ENCODE measurements at regions not wholly inside any gene's neighbourhood (a gene's known extent, or its start where the extent isn't known, plus 50 kb on each side); places are given as distances from the start of the nearest gene placed in this dataset.

GRCh38 chr12:76696186-76696585, 67.7 kb upstream of the ZDHHC17 start:
- Histone ChIP-seq H3K27ac (ENCODE audit: low read length) (no peak overlapping the region), H3K9me3 (no peaks in the 10 kb centered on the region), H3K4me1 (ENCODE audit: control insufficient read depth in 1 of 2, extremely low read depth in 1 of 2, insufficient read depth in 2 of 2, low read length in 2 of 2) (no peaks in the 10 kb centered on the region), H3K4me3 (ENCODE audit: control insufficient read depth in 1 of 2, extremely low read depth in 1 of 2, low read length in 1 of 2) (no peak overlapping the region), H3K36me3 (ENCODE audit: control insufficient read depth in 2 of 2, extremely low read depth in 1 of 2, insufficient read depth in 1 of 2, low read length in 1 of 2) (no peaks in the 10 kb centered on the region), H3K27me3 (replicated peaks in 1 of 2; ENCODE audit: control insufficient read depth in 2 of 2, extremely low read depth in 1 of 2, insufficient read depth in 2 of 2, low read length in 1 of 2) (no peaks in the 10 kb centered on the region)
- Mint-ChIP-seq H3K36me3 (no peaks in the 10 kb centered on the region), H3K9me3 (no peaks in the 10 kb centered on the region), H3K4me1 (no peaks in the 10 kb centered on the region), H3K4me3 (no peak overlapping the region), H3K27ac (no peak overlapping the region), H3K27me3 (no peaks in the 10 kb centered on the region)
- 58% methylated on average over 1 of the region's 4 CpGs for WGBS (ENCODE audit: insufficient coverage)
- DNase-seq (no peak), ATAC-seq (replicated peaks in 1 of 4) (no peak)
- CTCF ChIA-PET = no interaction called here
- POLR2A ChIA-PET = no interaction called here

GRCh38 chr12:76697849-76698248, 66.1 kb upstream of the ZDHHC17 start:
- ChIA-PET POLR2A (no interaction called here), CTCF (no interaction called here)
- no peaks in the 10 kb centered on the region for H3K9me3 Mint-ChIP-seq
- Histone ChIP-seq H3K4me1 (ENCODE audit: control insufficient read depth in 1 of 2, extremely low read depth in 1 of 2, insufficient read depth in 2 of 2, low read length in 2 of 2) (no peaks in the 10 kb centered on the region), H3K4me3 (ENCODE audit: control insufficient read depth in 1 of 2, extremely low read depth in 1 of 2, low read length in 1 of 2) (no peak overlapping the region), H3K36me3 (ENCODE audit: control insufficient read depth in 2 of 2, extremely low read depth in 1 of 2, insufficient read depth in 1 of 2, low read length in 1 of 2) (no peaks in the 10 kb centered on the region), H3K9me3 (no peaks in the 10 kb centered on the region), H3K27me3 (replicated peaks in 1 of 2; ENCODE audit: control insufficient read depth in 2 of 2, extremely low read depth in 1 of 2, insufficient read depth in 2 of 2, low read length in 1 of 2) (no peaks in the 10 kb centered on the region), H3K27ac (ENCODE audit: low read length) (no peak overlapping the region)
- peaks cover 4 to 7% of the 10 kb centered on the region in 2 donors for H3K27me3 Mint-ChIP-seq
- no peak overlapping the region for H3K27ac Mint-ChIP-seq
- ATAC-seq (replicated peaks in 1 of 4) (no peak), DNase-seq (no peak)
- no peak overlapping the region for H3K4me3 Mint-ChIP-seq
- H3K4me1 Mint-ChIP-seq = no peaks in the 10 kb centered on the region
- 71% methylated on average over 1 of the region's 3 CpGs for WGBS (ENCODE audit: insufficient coverage)
- H3K36me3 Mint-ChIP-seq = no peaks in the 10 kb centered on the region

GRCh38 chr12:76698316-76698715, 65.6 kb upstream of the ZDHHC17 start:
- Mint-ChIP-seq H3K27me3 (peaks cover 4 to 7% of the 10 kb centered on the region in 2 donors), H3K9me3 (no peaks in the 10 kb centered on the region), H3K4me3 (no peak overlapping the region), H3K27ac (no peak overlapping the region), H3K4me1 (no peaks in the 10 kb centered on the region), H3K36me3 (no peaks in the 10 kb centered on the region)
- CTCF ChIA-PET = interaction anchor here in 1 of 2 donors (0.5 kb wide), 1 partner anchor 163 kb away, joined by 3 read pairs; no protein-coding TSS in a partner anchor
- H3K27me3 ChIP-seq (replicated peaks in 1 of 2; ENCODE audit: control insufficient read depth in 2 of 2, extremely low read depth in 1 of 2, insufficient read depth in 2 of 2, low read length in 1 of 2) = no peaks in the 10 kb centered on the region
- no peaks in the 10 kb centered on the region for H3K9me3 ChIP-seq
- H3K36me3 ChIP-seq (ENCODE audit: control insufficient read depth in 2 of 2, extremely low read depth in 1 of 2, insufficient read depth in 1 of 2, low read length in 1 of 2) = no peaks in the 10 kb centered on the region
- no peaks in the 10 kb centered on the region for H3K4me1 ChIP-seq (ENCODE audit: control insufficient read depth in 1 of 2, extremely low read depth in 1 of 2, insufficient read depth in 2 of 2, low read length in 2 of 2)
- WGBS (ENCODE audit: insufficient coverage) = 90% methylated on average over 1 of the region's 1 CpG
- H3K27ac ChIP-seq (ENCODE audit: low read length) = no peak overlapping the region
- no peak for DNase-seq
- H3K4me3 ChIP-seq (ENCODE audit: control insufficient read depth in 1 of 2, extremely low read depth in 1 of 2, low read length in 1 of 2) = no peak overlapping the region
- POLR2A ChIA-PET = no interaction called here
- no peak for ATAC-seq (replicated peaks in 1 of 4)

GRCh38 chr12:76698966-76699365, 64.9 kb upstream of the ZDHHC17 start:
- H3K36me3 ChIP-seq (ENCODE audit: control insufficient read depth in 2 of 2, extremely low read depth in 1 of 2, insufficient read depth in 1 of 2, low read length in 1 of 2) = no peaks in the 10 kb centered on the region
- POLR2A ChIA-PET = no interaction called here
- Mint-ChIP-seq H3K4me1 (no peaks in the 10 kb centered on the region), H3K27ac (no peak overlapping the region), H3K27me3 (peaks cover 4 to 7% of the 10 kb centered on the region in 2 donors), H3K36me3 (no peaks in the 10 kb centered on the region), H3K4me3 (no peak overlapping the region), H3K9me3 (no peaks in the 10 kb centered on the region)
- no peak overlapping the region for H3K4me3 ChIP-seq (ENCODE audit: control insufficient read depth in 1 of 2, extremely low read depth in 1 of 2, low read length in 1 of 2)
- WGBS (ENCODE audit: insufficient coverage) = 69% methylated on average over 7 of the region's 7 CpGs
- H3K4me1 ChIP-seq (ENCODE audit: control insufficient read depth in 1 of 2, extremely low read depth in 1 of 2, insufficient read depth in 2 of 2, low read length in 2 of 2) = no peaks in the 10 kb centered on the region
- CTCF ChIA-PET = interaction anchor here in 1 of 2 donors (0.5 kb wide), 1 partner anchor 163 kb away, joined by 3 read pairs; no protein-coding TSS in a partner anchor
- no peaks in the 10 kb centered on the region for H3K27me3 ChIP-seq (replicated peaks in 1 of 2; ENCODE audit: control insufficient read depth in 2 of 2, extremely low read depth in 1 of 2, insufficient read depth in 2 of 2, low read length in 1 of 2)
- no peaks in the 10 kb centered on the region for H3K9me3 ChIP-seq
- no peak overlapping the region for H3K27ac ChIP-seq (ENCODE audit: low read length)
- ATAC-seq (replicated peaks in 1 of 4) (no peak), DNase-seq (no peak)

GRCh38 chr12:76701690-76702089, 62.2 kb upstream of the ZDHHC17 start:
- Mint-ChIP-seq H3K9me3 (no peaks in the 10 kb centered on the region), H3K27me3 (peaks cover 4 to 10% of the 10 kb centered on the region in 2 donors), H3K4me1 (peaks cover 5 to 7% (median 5%) of the 10 kb centered on the region in 3 donors), H3K36me3 (no peaks in the 10 kb centered on the region), H3K27ac (no peak overlapping the region), H3K4me3 (no peak overlapping the region)
- Histone ChIP-seq H3K4me1 (ENCODE audit: control insufficient read depth in 1 of 2, extremely low read depth in 1 of 2, insufficient read depth in 2 of 2, low read length in 2 of 2) (peaks cover 0 to 2% of the 10 kb centered on the region in 2 experiments), H3K36me3 (ENCODE audit: control insufficient read depth in 2 of 2, extremely low read depth in 1 of 2, insufficient read depth in 1 of 2, low read length in 1 of 2) (no peaks in the 10 kb centered on the region), H3K9me3 (no peaks in the 10 kb centered on the region), H3K4me3 (ENCODE audit: control insufficient read depth in 1 of 2, extremely low read depth in 1 of 2, low read length in 1 of 2) (no peak overlapping the region), H3K27me3 (replicated peaks in 1 of 2; ENCODE audit: control insufficient read depth in 2 of 2, extremely low read depth in 1 of 2, insufficient read depth in 2 of 2, low read length in 1 of 2) (no peaks in the 10 kb centered on the region), H3K27ac (ENCODE audit: low read length) (no peak overlapping the region)
- ATAC-seq (replicated peaks in 1 of 4) = no peak
- CTCF ChIA-PET = no interaction called here
- no peak for DNase-seq
- POLR2A ChIA-PET = no interaction called here
- WGBS (ENCODE audit: insufficient coverage) = no CpG with 5 or more reads among the region's 1 CpG

- no peak overlapping the region for H3K4me3 ChIP-seq (ENCODE audit: control insufficient read depth in 1 of 2, extremely low read depth in 1 of 2, low read length in 1 of 2)
- ATAC-seq (replicated peaks in 1 of 4) (no peak), DNase-seq (no peak)
- H3K27ac ChIP-seq (ENCODE audit: low read length) = no peak overlapping the region
- Mint-ChIP-seq H3K27me3 (peaks cover 4 to 10% of the 10 kb centered on the region in 2 donors), H3K4me3 (no peak overlapping the region), H3K27ac (no peak overlapping the region), H3K36me3 (no peaks in the 10 kb centered on the region), H3K4me1 (peaks cover 5 to 7% (median 5%) of the 10 kb centered on the region in 3 donors), H3K9me3 (no peaks in the 10 kb centered on the region)
- ChIA-PET CTCF (no interaction called here), POLR2A (no interaction called here)
- H3K27me3 ChIP-seq (replicated peaks in 1 of 2; ENCODE audit: control insufficient read depth in 2 of 2, extremely low read depth in 1 of 2, insufficient read depth in 2 of 2, low read length in 1 of 2) = no peaks in the 10 kb centered on the region
- peaks cover 0 to 2% of the 10 kb centered on the region in 2 experiments for H3K4me1 ChIP-seq (ENCODE audit: control insufficient read depth in 1 of 2, extremely low read depth in 1 of 2, insufficient read depth in 2 of 2, low read length in 2 of 2)
- no peaks in the 10 kb centered on the region for H3K36me3 ChIP-seq (ENCODE audit: control insufficient read depth in 2 of 2, extremely low read depth in 1 of 2, insufficient read depth in 1 of 2, low read length in 1 of 2)
- 92% methylated on average over 2 of the region's 4 CpGs for WGBS (ENCODE audit: insufficient coverage)
- no peaks in the 10 kb centered on the region for H3K9me3 ChIP-seq
Observed at GRCh38 chr12:76702946-76703345, 61.0 kb upstream of the ZDHHC17 start.

GRCh38 chr12:76704693-76705092, 59.2 kb upstream of the ZDHHC17 start:
- Histone ChIP-seq H3K4me1 (ENCODE audit: control insufficient read depth in 1 of 2, extremely low read depth in 1 of 2, insufficient read depth in 2 of 2, low read length in 2 of 2) (peaks cover 0 to 2% of the 10 kb centered on the region in 2 experiments), H3K9me3 (no peaks in the 10 kb centered on the region), H3K36me3 (ENCODE audit: control insufficient read depth in 2 of 2, extremely low read depth in 1 of 2, insufficient read depth in 1 of 2, low read length in 1 of 2) (no peaks in the 10 kb centered on the region), H3K27ac (ENCODE audit: low read length) (no peak overlapping the region), H3K27me3 (replicated peaks in 1 of 2; ENCODE audit: control insufficient read depth in 2 of 2, extremely low read depth in 1 of 2, insufficient read depth in 2 of 2, low read length in 1 of 2) (no peaks in the 10 kb centered on the region), H3K4me3 (ENCODE audit: control insufficient read depth in 1 of 2, extremely low read depth in 1 of 2, low read length in 1 of 2) (no peak overlapping the region)
- DNase-seq (no peak), ATAC-seq (replicated peaks in 1 of 4) (no peak)
- 50% methylated on average over 2 of the region's 2 CpGs for WGBS (ENCODE audit: insufficient coverage)
- Mint-ChIP-seq H3K9me3 (no peaks in the 10 kb centered on the region), H3K27ac (no peak overlapping the region), H3K36me3 (no peaks in the 10 kb centered on the region), H3K4me3 (no peak overlapping the region), H3K4me1 (peaks cover 5 to 7% (median 5%) of the 10 kb centered on the region in 3 donors), H3K27me3 (peaks cover 4 to 10% of the 10 kb centered on the region in 2 donors)
- CTCF ChIA-PET = interaction anchor here in 1 of 2 donors (0.6 kb wide), 1 partner anchor 86 kb away, joined by 3 read pairs; no protein-coding TSS in a partner anchor
- POLR2A ChIA-PET = no interaction called here

Measured in T-cell (primary cell).